ENCODE measurements at regions not wholly inside any gene's neighbourhood (a gene's known extent, or its start where the extent isn't known, plus 50 kb on each side); places are given as distances from the start of the nearest gene placed in this dataset.

DNA sequence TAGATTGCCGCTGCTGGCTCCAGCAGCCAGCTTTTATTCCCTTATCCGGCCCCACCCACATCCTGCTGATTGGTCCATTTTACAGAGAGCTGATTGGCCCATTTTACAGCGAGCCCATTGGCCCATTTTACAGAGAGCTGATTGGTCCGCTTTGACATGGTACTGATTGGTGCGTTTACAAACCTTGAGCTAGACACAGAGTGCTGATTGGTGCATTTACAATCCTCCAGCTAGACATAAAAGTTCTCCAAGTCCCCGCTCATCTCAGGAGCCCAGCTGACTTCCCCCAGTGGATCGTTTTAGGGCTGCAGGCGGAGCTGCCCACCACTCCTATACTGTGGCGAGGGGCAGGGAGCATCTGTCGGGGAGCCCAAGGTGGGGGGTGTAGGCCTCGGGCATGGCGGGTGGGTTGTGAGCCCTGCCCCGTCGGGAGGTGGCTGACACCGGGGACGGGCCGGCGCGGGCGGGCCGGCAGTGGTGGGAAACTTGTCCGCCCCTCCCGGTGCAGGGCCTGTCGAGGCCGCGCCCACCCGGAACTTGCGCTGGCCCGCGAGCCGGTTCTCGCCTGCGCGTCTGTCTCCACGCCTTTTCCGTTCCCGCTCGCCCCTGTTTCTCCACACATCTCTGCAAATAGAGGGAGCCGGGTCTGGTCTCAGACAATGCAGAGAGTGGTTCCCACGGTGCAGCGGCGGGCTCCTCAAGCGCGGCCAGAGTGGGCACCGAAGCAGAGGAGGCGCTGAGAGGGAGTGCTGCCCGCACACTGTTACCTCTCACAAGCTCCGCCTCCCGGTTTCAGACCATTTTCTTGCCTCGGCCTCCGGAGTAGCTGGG is 86.1 kb upstream of the STMND1 start:
- Histone ChIP-seq H4K20me1 (ENCODE audit: insufficient read depth, low read length) (no peaks in the 10 kb centered on the region), H2AFZ (ENCODE audit: low read length) (no peak overlapping the region)

DNA sequence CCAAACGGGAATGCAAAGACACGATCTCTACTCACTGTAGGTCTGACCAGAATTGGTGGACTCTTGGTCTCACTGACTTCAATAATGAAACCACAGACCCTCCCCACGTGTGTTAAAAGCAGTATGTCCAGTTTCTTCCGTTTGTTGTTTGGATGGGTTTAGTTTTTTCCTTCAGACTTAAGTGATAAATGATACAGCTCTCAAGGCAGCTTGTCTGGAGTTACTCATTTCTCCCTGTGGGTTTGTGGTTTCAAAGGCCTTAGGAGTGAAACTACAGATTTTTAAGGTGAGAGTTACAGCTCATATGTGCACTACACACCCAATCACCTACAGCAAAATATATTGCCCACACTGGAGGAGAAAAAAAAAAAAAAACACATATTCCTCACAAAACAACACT is 86.7 kb upstream of the STMND1 start:
- ChIA-PET CTCF (ENCODE audit: unreplicated experiment) (no interaction called here), POLR2A (no interaction called here)
- no peaks in the 10 kb centered on the region for H3K4me1 ChIP-seq (ENCODE audit: insufficient read depth, low read length, poor library complexity, severe bottlenecking)
- no peaks in the 10 kb centered on the region for H3K79me2 ChIP-seq (ENCODE audit: insufficient read depth, low read depth, low read length)
- H3K36me3 ChIP-seq (ENCODE audit: insufficient read depth, low read length) = no peaks in the 10 kb centered on the region
- H2AFZ ChIP-seq (ENCODE audit: low read length) = no peak overlapping the region
- H3K4me3 ChIP-seq (ENCODE audit: low read depth, low read length, poor library complexity, severe bottlenecking) = no peak overlapping the region
- no peaks in the 10 kb centered on the region for H4K20me1 ChIP-seq (ENCODE audit: insufficient read depth, low read length)
- TF ChIP-seq, protein P1, sequence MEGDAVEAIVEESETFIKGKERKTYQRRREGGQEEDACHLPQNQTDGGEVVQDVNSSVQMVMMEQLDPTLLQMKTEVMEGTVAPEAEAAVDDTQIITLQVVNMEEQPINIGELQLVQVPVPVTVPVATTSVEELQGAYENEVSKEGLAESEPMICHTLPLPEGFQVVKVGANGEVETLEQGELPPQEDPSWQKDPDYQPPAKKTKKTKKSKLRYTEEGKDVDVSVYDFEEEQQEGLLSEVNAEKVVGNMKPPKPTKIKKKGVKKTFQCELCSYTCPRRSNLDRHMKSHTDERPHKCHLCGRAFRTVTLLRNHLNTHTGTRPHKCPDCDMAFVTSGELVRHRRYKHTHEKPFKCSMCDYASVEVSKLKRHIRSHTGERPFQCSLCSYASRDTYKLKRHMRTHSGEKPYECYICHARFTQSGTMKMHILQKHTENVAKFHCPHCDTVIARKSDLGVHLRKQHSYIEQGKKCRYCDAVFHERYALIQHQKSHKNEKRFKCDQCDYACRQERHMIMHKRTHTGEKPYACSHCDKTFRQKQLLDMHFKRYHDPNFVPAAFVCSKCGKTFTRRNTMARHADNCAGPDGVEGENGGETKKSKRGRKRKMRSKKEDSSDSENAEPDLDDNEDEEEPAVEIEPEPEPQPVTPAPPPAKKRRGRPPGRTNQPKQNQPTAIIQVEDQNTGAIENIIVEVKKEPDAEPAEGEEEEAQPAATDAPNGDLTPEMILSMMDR (conservative IDR thresholded peaks at IDR 0.05; ENCODE audit: low read length) = no peak
- TF ChIP-seq EZH2phosphoT487 (IDR thresholded peaks at IDR 0.05; ENCODE audit: borderline replicate concordance, low read depth, low read length) = no peak
- no peaks in the 10 kb centered on the region for H3K9me3 ChIP-seq (ENCODE audit: low read length)
- DNase-seq (ENCODE audit: low spot score) = no peak
- no peak overlapping the region for H3K4me2 ChIP-seq (ENCODE audit: low read length)
- intact Hi-C loops (cut with micrococcal nuclease; ENCODE audit: unreplicated experiment) = no loop called here
- H3K27ac ChIP-seq (ENCODE audit: low read depth, low read length, poor library complexity, severe bottlenecking) = no peak overlapping the region
- H3K9me2 ChIP-seq (ENCODE audit: insufficient read depth, low read length) = no peaks in the 10 kb centered on the region
- no TSS peak for BruUV-seq (replicated peaks)

More for the DNA sequence above, 86.1 kb upstream of the STMND1 start:
- H3K4me1 ChIP-seq (ENCODE audit: insufficient read depth, low read length, poor library complexity, severe bottlenecking) = no peaks in the 10 kb centered on the region
- POLR2A ChIA-PET = no interaction called here
- no peaks in the 10 kb centered on the region for H3K36me3 ChIP-seq (ENCODE audit: insufficient read depth, low read length)
- TF ChIP-seq EZH2phosphoT487 (IDR thresholded peaks at IDR 0.05; ENCODE audit: borderline replicate concordance, low read depth, low read length) = no peak
- TF ChIP-seq, protein P1 (conservative IDR thresholded peaks at IDR 0.05; ENCODE audit: low read length) = no peak
- no peaks in the 10 kb centered on the region for H3K79me2 ChIP-seq (ENCODE audit: insufficient read depth, low read depth, low read length)
- H3K9me2 ChIP-seq (ENCODE audit: insufficient read depth, low read length) = no peaks in the 10 kb centered on the region
- BruUV-seq (replicated peaks) = no TSS peak
- CTCF ChIA-PET (ENCODE audit: unreplicated experiment) = no interaction called here
- no peak overlapping the region for H3K27ac ChIP-seq (ENCODE audit: low read depth, low read length, poor library complexity, severe bottlenecking)
- no peak for DNase-seq (ENCODE audit: low spot score)
- H3K9me3 ChIP-seq (ENCODE audit: low read length) = no peaks in the 10 kb centered on the region
- intact Hi-C loops (cut with micrococcal nuclease; ENCODE audit: unreplicated experiment) = no loop called here
- H3K4me2 ChIP-seq (ENCODE audit: low read length) = no peak overlapping the region
- H3K4me3 ChIP-seq (ENCODE audit: low read depth, low read length, poor library complexity, severe bottlenecking) = no peak overlapping the region

DNA sequence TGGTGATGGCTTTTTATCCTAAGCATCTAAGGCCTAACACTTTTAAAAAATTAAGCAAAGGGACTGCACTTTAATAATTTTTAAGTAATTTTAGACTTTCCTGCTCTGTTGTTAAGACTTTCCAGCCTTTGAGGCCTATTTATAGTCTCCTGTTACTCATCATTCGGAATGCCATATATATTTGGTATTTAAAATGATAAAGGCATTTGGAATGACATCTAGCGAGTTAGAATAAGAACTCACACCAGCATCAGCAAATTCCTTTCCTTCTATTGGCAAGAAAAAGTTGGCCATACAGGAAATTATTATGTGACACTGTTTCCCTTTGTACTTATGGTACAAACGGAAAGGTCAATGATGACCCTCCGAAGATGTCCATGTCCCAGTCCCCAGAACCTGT is 88.1 kb upstream of the STMND1 start:
- DNase-seq (ENCODE audit: low spot score) = no peak
- H3K4me2 ChIP-seq (ENCODE audit: low read length) = no peak overlapping the region
- no peaks in the 10 kb centered on the region for H3K4me1 ChIP-seq (ENCODE audit: insufficient read depth, low read length, poor library complexity, severe bottlenecking)

More for the DNA sequence above, 88.1 kb upstream of the STMND1 start:
- Histone ChIP-seq H4K20me1 (ENCODE audit: insufficient read depth, low read length) (no peaks in the 10 kb centered on the region), H2AFZ (ENCODE audit: low read length) (no peak overlapping the region), H3K4me3 (ENCODE audit: low read depth, low read length, poor library complexity, severe bottlenecking) (no peak overlapping the region), H3K9me2 (ENCODE audit: insufficient read depth, low read length) (no peaks in the 10 kb centered on the region), H3K9me3 (ENCODE audit: low read length) (no peaks in the 10 kb centered on the region), H3K79me2 (ENCODE audit: insufficient read depth, low read depth, low read length) (no peaks in the 10 kb centered on the region), H3K27ac (ENCODE audit: low read depth, low read length, poor library complexity, severe bottlenecking) (no peak overlapping the region), H3K36me3 (ENCODE audit: insufficient read depth, low read length) (no peaks in the 10 kb centered on the region)
- ChIA-PET CTCF (ENCODE audit: unreplicated experiment) (no interaction called here), POLR2A (interaction anchor here (0.6 kb wide), 1 partner anchor 25 kb away, joined by 3 read pairs; no protein-coding TSS in a partner anchor)
- no TSS peak for BruUV-seq (replicated peaks)
- intact Hi-C loops (cut with micrococcal nuclease; ENCODE audit: unreplicated experiment) = no loop called here
- TF ChIP-seq, protein P1 (conservative IDR thresholded peaks at IDR 0.05; ENCODE audit: low read length) = no peak
- TF ChIP-seq EZH2phosphoT487 (IDR thresholded peaks at IDR 0.05; ENCODE audit: borderline replicate concordance, low read depth, low read length) = no peak
